Urinary bladder (tissue), 3 donors: ENCODE measurements at regions not wholly inside any gene's neighbourhood (a gene's known extent, or its start where the extent isn't known, plus 50 kb on each side); places are given as distances from the start of the nearest gene placed in this dataset.
"Not testable (repeated sequence)": the region's sequence is repeated elsewhere in the genome, so short reads cannot be mapped to it uniquely, and the experiment has no call there.

Source experiments
- DNase-seq: peaks from one replicate; pipeline ENCODE4 v3.0.0-alpha.2; 2015; ENCODE audit errors: extremely low spot score
- H3K27ac ChIP-seq: one replicate; pipeline ENCODE4 v1.5.1; 2013; ENCODE audit warnings: low read depth, mild to moderate bottlenecking, moderate library complexity
- H3K36me3 ChIP-seq: one replicate; pipeline ENCODE4 v1.6.1; 2013; ENCODE audit warnings: mild to moderate bottlenecking, moderate library complexity; ENCODE audit not compliant: insufficient read depth
- H3K4me1 ChIP-seq: one replicate; pipeline ENCODE4 v1.6.1; 2013; ENCODE audit warnings: mild to moderate bottlenecking, moderate library complexity; ENCODE audit not compliant: insufficient read depth
- H3K4me3 ChIP-seq: one replicate; pipeline ENCODE4 v1.5.1; 2013; ENCODE audit warnings: low read depth, low read length
- WGBS: extraction: QIAGEN DNeasy Blood & Tissue Kit; methylation state at CpG from one replicate; pipeline ENCODE4 v1.1.7; 2013; 5-methylcytosine and 5-hydroxymethylcytosine counted together
- donor health status: healthy with polysubstance abuse.
- donor health status: healthy.

DNA sequence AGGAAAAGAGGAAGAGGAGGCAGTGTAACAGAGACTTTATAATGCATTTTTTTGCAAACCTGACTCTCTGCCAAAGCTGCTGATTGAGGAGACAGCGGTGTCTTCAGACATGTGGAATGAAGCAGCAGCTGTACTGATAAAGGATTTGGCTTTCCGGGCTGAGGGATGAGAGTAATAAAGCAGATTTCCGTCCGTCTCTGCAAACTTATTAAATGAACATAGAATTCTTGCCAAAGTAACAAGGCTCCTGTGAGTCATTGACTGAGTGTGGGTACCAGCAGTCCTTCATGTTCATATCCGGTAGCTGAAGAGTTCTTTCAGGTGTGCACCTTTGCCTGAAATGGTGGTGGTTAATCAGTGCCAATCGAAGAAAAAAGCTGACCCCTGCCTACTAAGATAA is 112.6 kb downstream of the LIG4 start:
- whole genome bisulfite sequencing: 22% methylated on average over 6 of the region's 6 CpGs
- Histone ChIP-seq H3K4me3 (no peak overlapping the region), H3K4me1 (no peaks in the 10 kb centered on the region), H3K36me3 (no peaks in the 10 kb centered on the region), H3K27ac (no peak overlapping the region)
- DNase-seq: no peak

DNA sequence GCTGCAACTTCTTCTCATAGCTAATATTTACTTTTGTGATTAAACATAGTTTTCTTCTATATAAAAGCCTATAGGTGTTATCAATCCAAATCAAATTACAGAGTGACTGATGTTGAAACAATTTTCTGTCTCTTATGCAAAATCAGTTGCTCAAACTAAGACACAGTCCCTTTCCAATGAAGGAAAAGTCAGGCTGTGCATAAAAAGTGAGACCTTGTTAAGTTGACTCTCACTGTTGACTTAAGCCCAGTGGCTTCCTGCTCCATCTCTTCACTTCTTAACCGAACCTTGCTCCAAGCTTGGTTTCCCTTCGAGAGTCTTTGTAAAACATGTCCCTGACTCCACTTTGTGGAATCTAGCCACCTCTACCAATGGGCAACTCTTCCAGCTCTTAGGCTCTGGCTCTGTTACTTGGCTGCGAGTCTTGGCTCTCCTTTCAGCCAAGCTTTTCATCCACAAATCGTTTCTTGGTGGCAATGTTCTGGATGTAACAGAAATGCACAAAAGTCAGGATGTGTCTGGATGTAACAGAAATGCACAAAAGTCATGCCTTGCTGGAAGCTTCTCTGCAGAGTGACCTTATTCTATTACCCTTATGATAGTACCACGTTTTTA is 118.9 kb downstream of the LIG4 start:
- Histone ChIP-seq H3K27ac (no peak overlapping the region), H3K36me3 (no peaks in the 10 kb centered on the region), H3K4me1 (no peaks in the 10 kb centered on the region), H3K4me3 (no peak overlapping the region)
- 64% methylated on average over 5 of the region's 5 CpGs for WGBS
- DNase-seq: no peak

DNA sequence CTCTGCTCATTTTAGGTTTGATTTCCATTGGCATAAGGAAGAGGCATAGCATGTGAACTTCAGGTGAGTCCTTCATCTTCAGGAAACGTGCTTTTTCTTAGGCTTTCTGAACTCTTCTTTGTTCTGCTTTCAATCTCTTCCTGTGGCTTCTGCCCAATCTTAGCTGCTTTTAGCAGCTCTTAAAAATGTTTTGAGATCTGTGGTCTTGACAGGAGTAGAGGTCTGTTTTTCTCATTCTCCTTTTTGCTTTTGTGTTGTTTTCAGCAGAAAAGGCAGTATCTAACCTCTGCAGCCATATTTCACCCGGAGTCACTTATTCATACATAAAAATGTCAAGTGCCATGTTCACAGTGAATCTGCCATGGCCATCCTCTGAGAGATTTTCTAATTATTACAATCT is 120.3 kb downstream of the LIG4 start:
- Histone ChIP-seq H3K4me1 (no peaks in the 10 kb centered on the region), H3K27ac (no peak overlapping the region), H3K36me3 (no peaks in the 10 kb centered on the region), H3K4me3 (no peak overlapping the region)
- 54% methylated on average over 2 of the region's 2 CpGs for WGBS
- no peak for DNase-seq

DNA sequence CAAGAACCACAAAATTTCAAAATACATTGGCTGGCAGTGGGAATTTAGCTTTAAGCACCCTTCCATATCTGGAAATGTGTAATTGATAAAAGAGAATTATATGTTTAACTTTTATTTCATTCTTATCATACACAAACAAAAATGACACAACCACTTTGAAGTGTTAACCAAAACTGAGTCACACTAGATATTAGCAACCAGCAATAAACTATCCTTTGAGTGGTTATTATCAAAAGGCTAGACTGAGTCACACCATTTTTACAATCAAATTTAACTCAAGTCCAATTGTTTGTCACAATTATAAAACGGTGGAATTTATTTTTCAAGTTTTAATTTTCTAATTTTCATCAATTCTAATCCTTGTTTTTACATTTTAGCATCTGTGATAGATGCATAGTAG is 121.7 kb downstream of the LIG4 start:
- no peak overlapping the region for H3K27ac ChIP-seq
- no peak overlapping the region for H3K4me3 ChIP-seq
- no peaks in the 10 kb centered on the region for H3K36me3 ChIP-seq
- WGBS: 36% methylated on average over 1 of the region's 1 CpG
- DNase-seq: no peak
- no peaks in the 10 kb centered on the region for H3K4me1 ChIP-seq

DNA sequence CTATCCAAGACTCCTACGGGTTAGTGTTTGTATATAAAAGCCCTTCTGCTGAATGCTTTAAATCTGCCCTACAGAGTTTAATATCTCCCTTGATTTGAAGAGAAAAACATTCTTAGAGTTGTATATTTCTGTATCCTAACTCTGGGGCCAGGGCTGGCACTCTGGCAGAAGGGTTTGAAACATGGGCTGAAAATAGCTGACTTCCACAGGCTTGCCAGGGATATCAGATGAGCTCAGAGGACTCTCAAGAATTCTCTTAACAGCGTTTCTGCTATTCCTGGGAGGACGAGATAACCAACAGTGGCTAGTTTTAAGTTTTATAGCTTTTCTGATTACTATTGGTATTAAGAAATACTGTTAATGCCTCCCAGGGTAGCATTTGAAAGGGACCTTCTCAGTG is 127.5 kb downstream of the LIG4 start:
- H3K4me1 ChIP-seq: no peaks in the 10 kb centered on the region
- no peak overlapping the region for H3K4me3 ChIP-seq
- H3K27ac ChIP-seq: no peak overlapping the region
- H3K36me3 ChIP-seq: no peaks in the 10 kb centered on the region
- no peak for DNase-seq
- 25% methylated on average over 3 of the region's 3 CpGs for WGBS

DNA sequence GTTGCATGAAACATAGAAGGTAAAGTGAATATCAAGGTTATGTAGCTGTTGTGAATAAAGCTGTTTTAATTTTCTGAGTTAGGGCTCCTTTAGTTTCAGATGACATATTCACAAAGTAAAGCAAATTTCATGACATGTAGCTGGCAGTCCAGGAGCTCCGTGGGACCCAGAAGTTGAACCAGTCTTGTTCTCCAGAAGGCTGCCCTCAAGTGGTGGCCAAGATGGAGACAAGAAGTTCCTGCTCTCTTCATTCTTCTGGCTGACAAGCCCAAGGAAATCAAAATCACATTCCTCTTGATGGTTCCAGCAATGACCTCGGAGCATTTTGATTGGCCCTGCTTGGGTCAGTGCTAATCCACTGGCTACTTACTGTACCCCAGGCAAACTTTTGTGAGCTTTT is 128.7 kb downstream of the LIG4 start:
- 71% methylated on average over 2 of the region's 2 CpGs for WGBS
- Histone ChIP-seq H3K4me3 (no peak overlapping the region), H3K4me1 (no peaks in the 10 kb centered on the region), H3K27ac (no peak overlapping the region), H3K36me3 (no peaks in the 10 kb centered on the region)
- no peak for DNase-seq

DNA sequence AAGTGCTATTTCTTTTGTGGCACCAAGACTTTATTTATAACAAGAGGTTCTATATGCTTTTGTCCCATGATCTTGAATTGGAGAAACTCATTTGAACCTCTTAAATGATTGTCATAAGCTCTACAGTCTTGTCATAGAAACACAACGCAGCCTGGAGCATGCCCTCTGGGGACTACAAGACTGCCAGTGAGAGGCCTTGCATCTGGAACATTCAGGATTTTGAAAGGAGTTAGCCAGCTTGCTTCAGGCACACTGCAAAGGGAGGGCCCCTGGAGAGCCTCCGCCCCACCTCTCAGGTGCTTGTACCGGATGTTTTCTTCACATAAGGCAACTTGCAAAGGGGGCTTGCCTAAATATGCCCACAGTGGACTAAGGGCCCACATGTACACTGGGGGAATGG is 130.5 kb downstream of the LIG4 start:
- Histone ChIP-seq H3K4me1 (no peaks in the 10 kb centered on the region), H3K36me3 (no peaks in the 10 kb centered on the region), H3K27ac (no peak overlapping the region), H3K4me3 (no peak overlapping the region)
- 77% methylated on average over 3 of the region's 3 CpGs for WGBS
- no peak for DNase-seq

DNA sequence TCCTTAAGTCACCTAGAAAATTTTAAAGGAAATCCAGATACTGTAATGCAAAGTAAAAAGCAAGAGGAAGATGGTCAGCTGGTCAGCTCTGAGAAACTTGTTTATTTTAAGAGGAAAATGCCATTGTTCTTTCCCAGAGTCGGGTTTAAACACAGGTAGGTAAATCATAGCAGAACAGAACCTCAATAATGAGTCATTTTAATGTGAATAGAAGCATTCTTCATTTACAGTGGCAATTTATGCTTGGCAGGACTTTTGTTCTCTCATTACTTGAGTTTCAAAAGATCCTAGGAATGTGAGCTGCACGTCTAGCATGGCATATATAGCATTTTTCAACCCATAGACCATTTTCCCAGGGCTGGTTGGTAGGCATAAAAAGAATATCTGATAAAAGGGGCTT is 132.3 kb downstream of the LIG4 start:
- Histone ChIP-seq H3K36me3 (no peaks in the 10 kb centered on the region), H3K4me1 (no peaks in the 10 kb centered on the region), H3K4me3 (no peak overlapping the region), H3K27ac (no peak overlapping the region)
- 15% methylated on average over 2 of the region's 2 CpGs for WGBS
- DNase-seq: no peak

DNA sequence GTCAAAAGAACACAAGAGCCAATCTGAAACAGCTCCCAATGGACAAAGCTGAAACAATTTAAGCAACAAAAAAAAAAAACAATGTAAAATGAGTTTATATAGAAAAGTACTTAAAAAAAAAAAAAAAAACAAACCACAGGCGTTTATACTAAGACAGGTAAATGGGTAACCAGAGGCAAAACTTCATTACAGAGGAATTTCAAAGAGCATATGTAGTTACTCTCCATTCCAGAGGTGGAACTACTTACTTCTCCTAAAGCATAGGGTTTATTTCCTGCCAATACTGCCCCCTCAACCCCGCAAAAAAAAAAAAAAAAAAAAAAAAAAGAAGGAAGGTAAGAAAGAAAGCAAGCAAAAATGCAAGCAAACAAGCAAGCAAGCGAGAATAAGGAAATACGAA is 132.9 kb downstream of the LIG4 start:
- 77% methylated on average over 4 of the region's 4 CpGs for WGBS
- Histone ChIP-seq H3K4me3 (no peak overlapping the region), H3K4me1 (no peaks in the 10 kb centered on the region), H3K36me3 (no peaks in the 10 kb centered on the region), H3K27ac (no peak overlapping the region)
- DNase-seq: no peak

DNA sequence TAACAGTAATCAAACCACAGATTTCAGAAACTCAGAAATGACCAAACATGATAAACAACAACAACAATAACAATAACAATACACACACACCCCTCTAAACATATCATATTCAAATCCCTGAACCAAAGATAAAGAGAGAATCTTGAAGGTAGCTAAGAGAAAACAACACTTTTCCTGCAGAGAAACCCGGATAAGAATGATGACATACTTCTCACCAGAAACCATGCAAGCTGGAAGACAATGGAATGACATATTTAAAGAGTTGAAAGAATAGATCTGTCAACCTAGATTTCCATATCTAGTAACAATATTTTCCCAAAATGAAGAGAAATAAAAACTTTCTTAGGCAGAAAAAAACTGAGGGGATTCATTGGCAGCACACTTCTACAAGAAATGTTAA is 138.1 kb downstream of the LIG4 start:
- no peak for DNase-seq
- Histone ChIP-seq H3K4me1 (no peaks in the 10 kb centered on the region), H3K4me3 (no peak overlapping the region), H3K36me3 (no peaks in the 10 kb centered on the region), H3K27ac (no peak overlapping the region)
- 90% methylated on average over 1 of the region's 1 CpG for WGBS

DNA sequence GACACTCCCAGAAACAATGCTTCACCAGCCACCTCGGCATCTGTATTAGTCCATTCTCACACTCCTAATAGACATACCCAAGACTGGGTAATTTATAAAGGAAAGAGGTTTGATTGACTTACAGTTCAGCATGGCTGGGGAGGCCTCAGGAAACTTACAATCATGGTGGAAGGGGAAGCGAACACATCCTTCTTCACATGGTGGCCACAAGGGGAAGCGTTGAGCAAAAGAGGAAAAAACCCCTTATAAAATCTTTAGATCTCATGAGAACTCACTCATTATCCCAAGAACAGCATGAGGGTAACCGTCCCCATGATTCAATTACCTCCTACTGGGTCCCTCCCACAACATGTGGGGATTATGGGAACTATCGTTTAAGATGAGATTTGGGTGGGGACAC is 140.9 kb downstream of the LIG4 start:
- H3K4me1 ChIP-seq, H3K36me3 ChIP-seq, H3K4me3 ChIP-seq, H3K27ac ChIP-seq, DNase-seq: not testable (repeated sequence)
- 66% methylated on average over 5 of the region's 5 CpGs for WGBS

DNA sequence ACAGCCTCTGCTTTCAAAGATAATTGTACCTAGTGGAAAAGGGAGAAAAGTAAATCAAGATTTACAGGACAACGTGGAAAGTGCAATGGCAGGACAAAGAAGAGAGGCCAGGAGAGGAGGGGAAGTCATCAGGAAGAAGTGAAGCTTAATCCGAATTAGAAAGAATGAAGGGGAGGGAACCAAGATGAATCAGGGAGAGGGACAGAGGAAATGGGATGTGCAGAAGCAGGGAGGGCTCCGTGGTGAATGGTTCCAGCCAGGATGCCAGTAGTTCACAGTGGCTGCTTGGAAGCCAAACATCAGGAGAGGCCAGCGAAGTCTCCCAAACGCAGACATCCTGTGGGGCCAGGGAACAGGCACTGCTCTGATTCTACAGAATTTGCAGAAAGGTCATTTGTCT is 144.4 kb downstream of the LIG4 start:
- no peak overlapping the region for H3K4me3 ChIP-seq
- no peak for DNase-seq
- H3K36me3 ChIP-seq: no peaks in the 10 kb centered on the region
- no peaks in the 10 kb centered on the region for H3K4me1 ChIP-seq
- H3K27ac ChIP-seq: no peak overlapping the region
- WGBS: 45% methylated on average over 5 of the region's 5 CpGs

DNA sequence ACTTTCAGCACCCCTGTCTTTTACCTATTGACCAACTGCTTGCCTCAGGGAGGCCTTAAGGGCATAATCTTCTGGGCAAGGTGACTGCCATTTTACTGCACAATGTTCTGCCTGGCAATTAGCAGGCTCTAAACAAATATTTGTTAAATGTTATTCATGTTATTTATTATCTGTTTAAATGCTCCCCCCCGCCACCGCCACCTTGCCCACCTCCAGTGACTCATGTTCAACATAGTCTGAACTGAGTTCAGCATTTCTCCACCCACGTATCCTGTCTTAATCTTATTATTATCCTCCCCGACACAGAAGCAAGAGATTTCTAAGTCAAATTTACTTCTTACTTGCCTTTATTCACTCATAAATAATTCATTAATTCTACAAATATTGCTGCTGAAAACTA is 144.8 kb downstream of the LIG4 start:
- H3K27ac ChIP-seq: no peak overlapping the region
- H3K4me1 ChIP-seq: no peaks in the 10 kb centered on the region
- 82% methylated on average over 4 of the region's 4 CpGs for WGBS
- no peak overlapping the region for H3K4me3 ChIP-seq
- DNase-seq: no peak
- H3K36me3 ChIP-seq: no peaks in the 10 kb centered on the region

DNA sequence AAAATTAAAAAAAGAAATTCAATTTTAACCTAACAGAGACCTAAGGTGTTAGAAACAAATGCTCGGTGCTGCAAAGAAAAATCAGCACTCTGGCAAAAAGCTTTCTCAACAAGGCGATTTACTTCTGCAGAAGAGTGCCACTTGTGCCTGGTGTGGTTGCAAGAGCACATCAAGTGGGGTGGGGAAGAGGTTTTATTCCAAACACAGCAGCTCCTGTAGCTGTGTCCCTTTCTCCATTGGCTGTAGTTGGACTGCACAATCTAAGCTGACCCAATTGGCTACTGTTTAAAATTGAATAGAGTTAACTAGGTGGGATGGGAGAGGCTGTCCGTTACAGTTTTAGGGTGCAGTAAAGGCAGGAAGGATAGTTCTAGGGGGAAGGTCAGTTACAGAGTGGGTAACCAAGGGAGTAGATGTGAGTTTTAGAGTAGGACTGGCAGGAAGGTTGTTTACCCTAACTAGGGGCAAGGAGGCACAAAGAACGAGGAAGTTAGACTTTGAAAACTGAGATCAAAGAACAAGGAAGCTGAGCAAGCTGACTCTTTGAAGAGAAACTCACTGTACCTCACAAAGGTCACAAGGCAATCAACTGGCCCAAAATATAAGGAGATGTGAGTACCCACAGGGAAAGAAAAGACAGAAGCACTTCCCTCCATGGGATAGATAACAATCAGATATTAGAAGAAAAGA is 145.7 kb downstream of the LIG4 start:
- H3K27ac ChIP-seq: no peak overlapping the region
- H3K4me1 ChIP-seq: no peaks in the 10 kb centered on the region
- whole genome bisulfite sequencing: 67% methylated on average over 4 of the region's 4 CpGs
- H3K4me3 ChIP-seq: no peak overlapping the region
- DNase-seq: no peak
- H3K36me3 ChIP-seq: no peaks in the 10 kb centered on the region

DNA sequence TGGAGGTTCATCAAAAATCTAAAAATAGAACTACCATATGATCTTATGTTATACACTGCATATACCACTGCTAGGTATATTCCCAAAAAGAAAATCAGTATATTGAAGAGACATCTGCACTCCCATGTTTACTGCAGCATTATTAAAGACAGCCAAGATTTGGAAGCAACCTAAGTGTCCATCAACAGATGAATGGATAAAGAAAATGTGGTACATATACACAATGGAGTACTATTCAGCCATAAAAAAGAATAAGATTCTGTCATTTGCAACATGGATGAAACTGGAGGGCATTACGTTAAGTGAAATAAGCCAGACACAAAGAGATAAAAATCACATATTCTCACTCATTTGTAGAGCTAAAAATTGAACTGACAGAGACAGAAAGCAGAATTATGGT is 151.0 kb downstream of the LIG4 start:
- not testable (repeated sequence) for H3K4me3 ChIP-seq, H3K27ac ChIP-seq, H3K36me3 ChIP-seq, DNase-seq, H3K4me1 ChIP-seq
- 49% methylated on average over 1 of the region's 1 CpG for WGBS
